ENCODE measurements at regions not wholly inside any gene's neighbourhood (a gene's known extent, or its start where the extent isn't known, plus 50 kb on each side); places are given as distances from the start of the nearest gene placed in this dataset.

DNA sequence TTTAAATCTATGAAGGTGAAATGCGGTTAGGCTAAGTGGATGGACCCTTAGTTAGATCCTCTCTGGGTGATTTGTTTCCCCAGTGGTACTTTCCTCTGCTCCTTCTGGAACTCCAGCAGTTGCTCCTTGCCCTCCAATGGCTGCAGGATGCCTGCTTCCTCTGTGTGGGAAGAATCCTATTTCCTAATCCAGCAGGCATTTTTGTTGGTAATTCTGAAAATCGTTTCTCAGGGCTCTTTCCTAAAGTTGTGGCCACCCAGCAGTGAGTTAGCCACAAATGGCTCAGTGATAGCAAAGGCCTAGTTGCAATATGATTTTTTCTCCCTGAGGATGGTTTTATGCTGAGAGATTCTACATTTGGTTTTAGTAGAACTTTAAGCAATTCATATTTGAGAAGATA, 332.3 kb upstream of the C2CD4B start:
- no peak for DNase-seq (ENCODE audit: low spot score)
- TF ChIP-seq, protein P1, sequence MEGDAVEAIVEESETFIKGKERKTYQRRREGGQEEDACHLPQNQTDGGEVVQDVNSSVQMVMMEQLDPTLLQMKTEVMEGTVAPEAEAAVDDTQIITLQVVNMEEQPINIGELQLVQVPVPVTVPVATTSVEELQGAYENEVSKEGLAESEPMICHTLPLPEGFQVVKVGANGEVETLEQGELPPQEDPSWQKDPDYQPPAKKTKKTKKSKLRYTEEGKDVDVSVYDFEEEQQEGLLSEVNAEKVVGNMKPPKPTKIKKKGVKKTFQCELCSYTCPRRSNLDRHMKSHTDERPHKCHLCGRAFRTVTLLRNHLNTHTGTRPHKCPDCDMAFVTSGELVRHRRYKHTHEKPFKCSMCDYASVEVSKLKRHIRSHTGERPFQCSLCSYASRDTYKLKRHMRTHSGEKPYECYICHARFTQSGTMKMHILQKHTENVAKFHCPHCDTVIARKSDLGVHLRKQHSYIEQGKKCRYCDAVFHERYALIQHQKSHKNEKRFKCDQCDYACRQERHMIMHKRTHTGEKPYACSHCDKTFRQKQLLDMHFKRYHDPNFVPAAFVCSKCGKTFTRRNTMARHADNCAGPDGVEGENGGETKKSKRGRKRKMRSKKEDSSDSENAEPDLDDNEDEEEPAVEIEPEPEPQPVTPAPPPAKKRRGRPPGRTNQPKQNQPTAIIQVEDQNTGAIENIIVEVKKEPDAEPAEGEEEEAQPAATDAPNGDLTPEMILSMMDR (IDR thresholded peaks at IDR 0.05; ENCODE audit: extremely low read depth, missing control alignments): no peak

DNA sequence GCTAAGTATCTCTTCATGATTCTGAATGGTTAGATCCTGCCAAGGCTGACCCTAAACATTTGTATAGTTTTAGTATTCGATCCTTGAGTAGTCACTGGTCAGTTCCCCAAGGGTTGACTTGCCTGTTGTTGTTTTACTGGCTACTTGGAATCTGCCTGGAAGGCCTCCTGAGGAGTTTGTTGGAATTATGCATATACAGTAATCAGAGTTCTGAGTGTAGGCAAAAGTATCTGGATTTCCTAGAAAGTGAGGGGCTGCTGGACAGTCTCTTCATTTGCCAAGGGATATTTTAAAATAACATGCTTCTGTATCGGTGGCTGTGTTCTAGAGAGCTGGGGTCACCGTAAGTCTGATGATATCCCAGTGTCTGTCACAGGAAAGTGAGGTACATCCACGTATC, 333.2 kb upstream of the C2CD4B start:
- TF ChIP-seq, protein P1 (IDR thresholded peaks at IDR 0.05; ENCODE audit: extremely low read depth, missing control alignments): no peak
- no peak for DNase-seq (ENCODE audit: low spot score)

DNA sequence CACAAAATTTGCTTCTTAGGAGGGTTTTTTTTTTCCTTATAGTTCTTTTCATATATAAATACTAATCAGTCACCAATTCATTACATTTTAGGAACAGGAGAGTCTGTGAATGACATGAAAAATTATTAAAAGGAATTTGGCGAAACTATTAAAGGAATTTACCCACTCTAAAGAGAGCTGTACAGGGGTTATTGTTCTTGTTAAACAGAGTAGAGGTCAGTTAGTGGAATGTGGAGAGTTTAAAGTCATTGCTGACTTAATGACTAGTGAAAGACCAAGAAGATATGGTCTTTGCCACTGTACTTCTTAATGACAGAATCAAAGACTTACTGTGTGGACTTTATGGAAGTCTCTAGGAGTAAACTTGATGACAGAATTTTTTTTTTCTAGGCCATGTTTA, 333.6 kb upstream of the C2CD4B start:
- TF ChIP-seq, protein P1 (IDR thresholded peaks at IDR 0.05; ENCODE audit: extremely low read depth, missing control alignments): no peak
- no peak for DNase-seq (ENCODE audit: low spot score)

DNA sequence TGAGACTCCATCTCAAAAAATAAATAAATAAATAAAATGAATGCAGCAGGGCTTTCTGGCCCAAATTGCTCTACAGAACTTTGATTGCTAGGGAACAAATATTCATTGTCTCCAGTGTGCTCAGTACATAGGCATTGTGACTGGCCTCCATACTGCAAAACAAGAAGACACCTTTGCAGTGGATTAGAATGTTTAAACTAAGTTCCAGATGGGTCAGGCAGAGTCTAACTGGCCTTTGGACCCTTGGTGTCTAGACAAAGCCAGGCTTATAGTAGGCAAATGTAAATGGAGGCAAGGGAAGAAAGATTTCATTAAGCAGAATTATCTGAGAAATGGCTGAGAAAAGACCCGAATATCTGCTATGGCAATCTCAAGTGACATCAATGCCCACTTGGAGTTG, 335.2 kb upstream of the C2CD4B start:
- TF ChIP-seq, protein P1 (IDR thresholded peaks at IDR 0.05; ENCODE audit: extremely low read depth, missing control alignments): no peak
- DNase-seq (ENCODE audit: low spot score): no peak

DNA sequence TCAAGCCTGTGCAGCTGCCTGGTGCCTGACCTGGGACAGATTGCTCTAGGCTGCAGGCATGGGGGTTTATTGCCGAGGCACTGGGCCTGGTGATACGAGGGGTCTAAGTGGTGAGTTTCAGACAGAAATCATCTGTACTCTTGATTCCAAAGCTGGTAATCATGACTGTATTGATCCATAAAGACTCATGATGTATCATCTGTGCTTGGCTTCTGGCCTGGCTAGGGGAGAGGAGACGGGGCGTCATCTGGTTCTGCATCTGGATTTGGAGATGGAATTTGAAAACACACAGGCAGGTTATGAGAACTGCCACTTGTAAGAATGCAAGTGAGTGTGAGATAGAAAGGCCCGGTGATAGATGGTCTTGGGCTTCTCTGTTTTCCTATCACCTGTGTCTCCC, 337.4 kb upstream of the C2CD4B start:
- DNase-seq (ENCODE audit: low spot score): no peak
- TF ChIP-seq, protein P1 (IDR thresholded peaks at IDR 0.05; ENCODE audit: extremely low read depth, missing control alignments): no peak

DNA sequence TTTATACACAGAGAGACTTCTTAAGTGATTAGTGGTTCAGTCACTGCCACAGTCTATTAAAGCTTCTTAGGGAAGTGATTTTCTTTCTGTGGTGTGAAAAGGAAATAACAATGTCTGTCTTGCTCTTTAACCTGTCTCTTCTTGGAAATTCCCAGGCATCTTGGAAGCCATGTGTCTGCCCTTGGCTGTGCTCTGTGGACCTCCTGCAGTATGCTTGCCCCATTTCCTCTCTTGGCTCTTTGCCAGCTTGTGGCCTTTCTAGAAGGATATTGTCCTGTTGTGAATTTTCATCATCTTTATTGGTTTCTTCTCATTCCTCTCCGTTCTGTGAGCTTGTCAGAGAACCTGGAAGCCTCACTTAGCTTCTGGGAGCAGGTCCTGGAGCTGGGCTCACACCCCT, 338.4 kb upstream of the C2CD4B start:
- TF ChIP-seq, protein P1 (IDR thresholded peaks at IDR 0.05; ENCODE audit: extremely low read depth, missing control alignments): no peak
- no peak for DNase-seq (ENCODE audit: low spot score)

DNA sequence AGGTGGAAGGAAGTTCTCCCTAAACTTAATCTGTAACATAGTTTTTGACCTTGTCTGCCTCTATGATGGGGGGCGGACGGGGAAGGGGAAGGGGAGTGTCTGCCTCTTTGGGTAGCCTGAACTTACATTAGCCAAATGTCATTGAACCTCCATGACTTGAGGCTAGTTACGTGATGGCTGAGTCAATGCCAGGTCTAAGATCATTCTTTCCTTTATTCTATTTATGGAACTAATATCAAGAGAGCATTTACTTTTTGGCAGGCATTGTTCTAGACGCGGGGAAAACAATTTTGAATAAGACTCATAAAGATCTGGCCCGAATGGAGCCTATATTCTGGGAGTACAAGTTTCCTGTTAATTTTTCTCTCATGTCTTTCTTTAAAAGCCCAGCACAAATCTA, 340.7 kb upstream of the C2CD4B start:
- TF ChIP-seq, protein P1 (IDR thresholded peaks at IDR 0.05; ENCODE audit: extremely low read depth, missing control alignments): no peak

More for the DNA sequence above, 340.7 kb upstream of the C2CD4B start:
- DNase-seq (ENCODE audit: low spot score): no peak
